ENCODE measurements at regions not wholly inside any gene's neighbourhood (a gene's known extent, or its start where the extent isn't known, plus 50 kb on each side); places are given as distances from the start of the nearest gene placed in this dataset.
"Not testable (repeated sequence)": the region's sequence is repeated elsewhere in the genome, so short reads cannot be mapped to it uniquely, and the experiment has no call there.

- no peak for DNase-seq
These were observed 555.9 kb downstream of the IGSF11 start for GRCh38 chr3:118478706-118479276.

- no peak for DNase-seq
These were observed 555.3 kb downstream of the IGSF11 start for GRCh38 chr3:118479376-118479775.

- DNase-seq: no peak
These were observed 554.4 kb downstream of the IGSF11 start for GRCh38 chr3:118480101-118480860.

- no peak for DNase-seq
These were observed 549.0 kb downstream of the IGSF11 start for GRCh38 chr3:118485693-118486092.

- DNase-seq: no peak
These were observed 546.9 kb downstream of the IGSF11 start for GRCh38 chr3:118487734-118488133.

GRCh38 chr3:118488732-118489131, 545.9 kb downstream of the IGSF11 start:
- no peak for DNase-seq

- no peak for DNase-seq
These were observed 539.4 kb downstream of the IGSF11 start for GRCh38 chr3:118495206-118495605.

GRCh38 chr3:118497274-118497673, 537.4 kb downstream of the IGSF11 start:
- DNase-seq: no peak

GRCh38 chr3:118501152-118501551, 533.5 kb downstream of the IGSF11 start:
- peak in 7 of 14 donors; percentile 0 to 31 (median 7) for DNase-seq

- no peak for DNase-seq
These were observed 529.7 kb downstream of the IGSF11 start for GRCh38 chr3:118504906-118505305.

GRCh38 chr3:118505784-118506183, 528.9 kb downstream of the IGSF11 start:
- DNase-seq: no peak

GRCh38 chr3:118511402-118511801, 523.2 kb downstream of the IGSF11 start:
- DNase-seq: no peak

- no peak for DNase-seq
These were observed 522.3 kb downstream of the IGSF11 start for GRCh38 chr3:118512301-118512700.

GRCh38 chr3:118525077-118525476, 509.6 kb downstream of the IGSF11 start:
- DNase-seq: no peak

GRCh38 chr3:118526758-118527513, 507.7 kb downstream of the IGSF11 start:
- peak in 1 of 14 donors; percentile 2 for DNase-seq

- DNase-seq: no peak
These were observed 507.1 kb downstream of the IGSF11 start for GRCh38 chr3:118527514-118528044.

GRCh38 chr3:118529554-118529953, 505.1 kb downstream of the IGSF11 start:
- no peak for DNase-seq

- DNase-seq: no peak
These were observed 504.2 kb downstream of the IGSF11 start for GRCh38 chr3:118530350-118530922.

GRCh38 chr3:118530927-118531356, 503.7 kb downstream of the IGSF11 start:
- DNase-seq: not testable (repeated sequence)

GRCh38 chr3:118531816-118532215, 502.8 kb downstream of the IGSF11 start:
- DNase-seq: no peak

GRCh38 chr3:118533676-118534075, 501.0 kb downstream of the IGSF11 start:
- no peak for DNase-seq

- DNase-seq: no peak
These were observed 500.1 kb downstream of the IGSF11 start for GRCh38 chr3:118534519-118534918.

- no peak for DNase-seq
These were observed 497.9 kb downstream of the IGSF11 start for GRCh38 chr3:118536764-118537163.

Data from C1 segment of cervical spinal cord (tissue), 14 donors.